Stimulated activated CD4-positive, alpha-beta T cell treated with anti-CD3 and anti-CD28 coated beads, TNF-alpha, amount 100 ng/mL, for 1 hour (primary cell): ENCODE measurements at regions not wholly inside any gene's neighbourhood (a gene's known extent, or its start where the extent isn't known, plus 50 kb on each side); places are given as distances from the start of the nearest gene placed in this dataset.

Experiments
- DNase-seq, 3 donors: peaks; one replicate each; pipeline ENCODE4 v3.0.0-alpha.2; 2020; ENCODE audit warnings: low read depth in 3 of 3, low spot score in 1 of 3

DNA sequence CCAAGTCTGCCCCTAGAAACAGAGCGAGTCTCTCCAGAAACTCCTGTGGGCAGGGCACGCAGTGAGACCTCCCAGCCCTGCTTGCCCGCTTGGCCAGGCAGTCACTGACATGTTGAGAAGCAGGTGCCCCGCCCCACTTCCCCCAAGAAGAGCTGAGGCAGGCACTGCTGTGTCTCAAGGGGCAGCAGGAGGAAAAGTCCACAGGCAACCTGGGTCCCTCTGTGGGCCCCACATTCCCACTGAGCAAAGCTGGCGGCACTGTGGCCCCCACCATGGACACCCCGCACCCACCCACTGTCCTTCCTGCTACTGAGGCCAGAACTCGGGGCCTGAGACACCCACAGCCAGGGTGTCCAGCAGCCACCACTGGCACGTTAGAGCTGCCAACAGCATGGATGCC, 137.3 kb upstream of the NKX1-1 start:
- DNase-seq: no peak

DNA sequence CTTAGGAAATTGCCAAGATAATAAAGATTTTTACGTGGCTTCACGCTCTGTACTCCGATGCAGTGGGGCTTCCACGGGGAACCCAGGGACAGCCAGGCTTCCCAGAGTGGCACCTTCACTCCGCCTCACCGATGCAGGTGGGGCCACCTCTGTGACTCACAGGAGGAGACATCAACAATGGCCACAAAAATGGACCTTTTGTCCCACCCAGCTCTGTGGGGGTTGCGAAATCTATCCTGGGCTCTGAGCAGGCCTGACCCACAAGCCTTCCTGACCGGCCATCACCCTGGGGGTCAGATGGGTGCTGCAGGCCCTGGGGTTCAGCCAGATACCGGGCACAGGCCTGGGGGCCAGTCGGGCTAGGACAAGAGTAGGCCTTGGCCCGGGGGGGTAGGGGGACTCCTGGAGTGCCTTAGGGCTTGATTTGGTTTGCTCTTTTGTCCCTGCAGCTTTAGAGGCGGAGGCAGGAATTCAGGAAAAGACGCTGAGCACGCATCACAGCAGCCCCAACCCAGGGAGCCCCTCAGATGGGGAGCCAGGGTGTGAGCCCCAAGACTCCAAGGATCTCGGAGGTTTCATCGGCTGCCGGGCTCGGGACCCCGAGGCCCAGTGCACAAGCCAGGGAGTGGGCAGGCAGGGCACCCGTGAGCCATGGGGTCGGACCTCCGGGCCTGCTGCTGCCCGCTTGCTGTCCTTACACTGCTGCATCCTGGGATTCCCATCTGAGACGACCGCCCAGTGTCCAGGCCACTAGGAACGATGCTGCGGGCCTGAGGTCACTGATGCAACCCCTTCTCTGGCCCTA, 136.5 kb upstream of the NKX1-1 start:
- no peak for DNase-seq

DNA sequence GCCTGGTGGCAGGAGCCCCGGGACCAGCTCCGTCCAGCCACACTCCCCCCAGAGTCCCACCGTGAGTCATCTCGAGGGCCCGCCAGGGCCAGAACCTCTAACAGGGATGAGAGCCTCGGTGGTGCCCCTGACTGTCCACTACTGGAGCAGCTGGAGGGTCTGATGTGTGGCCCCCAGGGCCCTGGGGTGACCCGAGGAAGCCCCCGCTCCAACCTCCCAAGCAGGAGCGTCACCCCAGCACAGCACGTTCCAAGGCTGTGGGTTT, 135.9 kb upstream of the NKX1-1 start:
- no peak for DNase-seq

DNA sequence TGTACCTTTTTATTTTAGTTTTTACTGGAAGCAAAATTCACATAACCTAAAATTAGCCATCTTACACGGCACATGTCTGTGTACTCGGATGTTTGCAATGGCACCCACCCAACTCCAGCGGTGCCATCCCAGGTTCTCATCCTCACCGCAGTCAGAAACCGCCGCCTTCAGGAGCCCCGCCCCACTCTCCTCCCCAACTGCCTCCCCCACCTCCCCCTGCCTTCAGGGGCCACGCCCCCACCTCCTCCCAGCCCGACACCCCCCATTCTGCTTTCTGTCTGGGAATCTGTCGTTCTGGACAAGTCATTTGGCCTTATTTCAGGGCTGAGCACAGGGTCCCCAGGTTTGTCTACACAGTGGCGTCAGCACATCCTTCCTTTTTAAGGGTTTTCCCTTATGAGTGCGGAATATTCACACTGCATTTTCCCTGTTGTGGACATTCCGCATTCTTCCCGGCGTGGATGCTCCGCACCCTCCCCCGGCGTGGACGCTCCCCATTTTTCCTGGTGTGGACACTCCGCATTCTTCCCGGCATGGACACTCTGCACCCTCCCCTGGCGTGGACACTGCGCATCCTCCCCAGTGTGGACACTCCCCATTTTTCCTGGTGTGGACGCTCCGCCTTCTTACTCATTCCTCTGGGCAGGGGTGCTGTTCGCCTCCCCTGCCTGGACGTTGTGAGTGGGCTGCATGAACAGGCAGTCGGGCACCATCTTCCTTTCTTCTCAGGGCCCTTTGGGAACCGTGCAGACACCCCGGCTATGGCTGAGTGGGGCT, 135.4 kb upstream of the NKX1-1 start:
- DNase-seq: no peak

DNA sequence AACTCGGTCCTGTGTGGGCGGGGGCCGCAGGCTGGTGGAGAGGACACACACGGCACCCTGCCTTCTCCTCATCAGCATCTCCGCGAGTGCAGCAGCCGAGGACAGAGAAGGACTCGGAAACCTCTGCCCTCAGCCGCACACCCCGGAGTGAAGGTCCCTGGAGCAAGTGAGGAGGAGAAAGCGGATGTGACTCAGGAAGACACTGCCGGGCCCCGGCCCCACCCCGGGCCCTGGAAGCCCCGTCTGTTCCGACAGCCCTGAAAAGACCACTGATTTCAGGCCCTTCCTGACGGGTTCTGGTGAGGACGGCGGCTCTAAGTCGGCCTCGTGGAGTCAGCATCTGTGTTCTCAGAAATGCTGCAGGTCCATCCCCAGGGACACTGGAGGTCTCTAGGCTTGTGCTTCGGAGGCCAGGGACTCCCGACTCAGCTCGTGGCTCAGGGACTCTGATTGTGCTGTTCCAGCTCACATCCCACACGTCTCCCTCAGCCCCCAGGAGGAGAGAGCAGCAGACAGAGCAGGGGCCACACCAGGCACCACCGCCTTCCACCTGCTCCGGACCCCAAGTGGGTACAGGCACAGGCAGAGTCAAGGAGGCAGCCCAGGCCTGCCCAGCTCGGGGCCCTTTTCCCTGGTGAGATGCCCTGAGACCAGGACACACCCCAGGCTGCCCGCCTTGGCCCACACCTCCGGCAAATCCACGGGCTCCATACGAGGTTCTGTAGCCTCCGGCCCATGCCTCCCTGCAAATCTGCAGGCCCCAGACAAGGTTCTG, 134.5 kb upstream of the NKX1-1 start:
- no peak for DNase-seq

DNA sequence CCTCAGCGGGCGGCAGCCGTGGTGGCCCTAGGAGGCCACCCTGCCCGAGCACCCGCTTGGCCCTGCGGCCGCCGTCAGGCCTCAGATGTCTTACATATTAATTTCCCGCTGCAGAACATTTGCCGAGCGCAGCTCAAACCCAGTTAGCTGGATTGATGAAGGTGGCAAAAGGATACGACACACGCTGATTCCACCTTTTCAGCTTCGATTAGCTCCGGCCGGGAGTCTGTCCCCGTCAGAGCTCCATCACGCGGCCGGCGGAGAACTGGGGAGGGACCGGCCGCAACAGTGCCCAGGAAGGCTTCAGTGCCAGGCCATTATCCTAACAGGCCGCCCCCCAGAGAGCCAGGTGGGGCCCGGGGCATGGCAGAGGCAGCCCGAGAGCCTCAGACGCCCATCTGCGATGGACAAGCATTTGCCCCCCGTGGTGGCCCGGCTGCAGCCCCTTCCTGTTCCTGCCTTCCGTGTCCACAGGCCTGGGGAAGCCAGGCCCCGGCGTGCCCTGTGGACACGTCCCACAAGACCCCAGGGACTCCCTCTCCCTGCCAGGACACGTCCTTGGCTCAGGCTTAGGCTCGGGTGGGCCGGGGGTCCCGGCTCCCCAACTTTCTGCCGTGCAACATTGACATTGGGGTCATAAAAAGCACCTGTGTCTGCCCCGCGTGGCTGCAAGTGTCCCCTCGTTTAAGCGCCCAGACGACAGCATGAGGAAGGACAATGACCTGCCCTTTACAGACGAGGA, 133.8 kb upstream of the NKX1-1 start:
- DNase-seq: no peak

DNA sequence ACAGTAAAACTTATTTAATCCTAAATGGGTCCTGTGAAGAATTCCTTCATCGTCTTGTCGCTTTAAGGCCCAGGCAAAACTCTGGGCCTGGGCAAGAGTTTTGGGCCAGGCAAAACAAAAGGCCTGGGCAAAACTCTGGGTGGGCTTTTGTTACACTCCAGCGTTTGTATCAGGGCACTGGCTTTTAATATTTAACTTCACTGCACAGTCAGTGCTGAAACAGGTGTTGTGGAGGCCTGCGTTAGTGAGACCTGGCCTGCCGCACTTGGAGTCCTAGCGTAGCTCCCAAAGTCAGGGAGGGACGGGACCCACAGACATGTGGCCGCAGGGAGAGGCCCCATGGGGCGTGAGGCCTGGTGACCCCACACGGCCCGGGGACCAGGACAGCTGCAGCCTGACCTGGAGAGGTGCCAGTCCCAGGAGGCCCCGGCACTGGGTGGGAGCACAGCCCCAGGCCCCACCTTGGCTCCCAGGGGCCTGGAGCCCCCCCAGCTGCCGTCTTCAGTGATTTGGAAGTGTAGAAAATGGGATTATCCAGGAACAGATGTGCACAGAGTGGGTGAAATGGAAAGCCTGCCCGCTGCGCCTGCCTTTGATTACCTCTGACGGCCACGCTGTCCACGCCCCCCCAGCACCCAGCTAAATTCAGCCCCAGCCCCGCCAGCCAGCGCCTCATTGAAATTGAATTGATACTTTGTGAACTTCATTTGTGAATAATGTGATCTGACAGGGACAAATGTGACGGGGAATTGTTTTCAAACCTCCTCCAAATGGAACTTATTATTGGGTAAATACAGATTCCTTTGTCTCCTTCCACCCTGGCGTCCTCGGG, 132.9 kb upstream of the NKX1-1 start:
- no peak for DNase-seq

DNA sequence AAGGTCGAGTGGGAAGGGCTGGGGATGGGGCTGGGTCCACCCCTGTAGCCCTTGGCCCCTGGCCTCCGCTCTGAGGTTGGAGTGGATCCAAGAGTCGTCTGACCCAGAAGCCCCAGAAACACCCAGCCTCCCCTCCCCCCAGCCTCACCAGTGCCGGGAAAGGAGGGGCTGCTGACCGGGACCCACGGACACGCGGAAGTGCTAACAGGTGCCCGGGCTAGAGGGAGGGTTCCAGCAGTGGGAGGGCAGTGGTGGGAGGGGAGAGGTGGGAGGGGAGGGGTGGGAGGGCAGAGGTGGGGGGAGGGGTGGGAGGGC, 131.8 kb upstream of the NKX1-1 start:
- DNase-seq: no peak

DNA sequence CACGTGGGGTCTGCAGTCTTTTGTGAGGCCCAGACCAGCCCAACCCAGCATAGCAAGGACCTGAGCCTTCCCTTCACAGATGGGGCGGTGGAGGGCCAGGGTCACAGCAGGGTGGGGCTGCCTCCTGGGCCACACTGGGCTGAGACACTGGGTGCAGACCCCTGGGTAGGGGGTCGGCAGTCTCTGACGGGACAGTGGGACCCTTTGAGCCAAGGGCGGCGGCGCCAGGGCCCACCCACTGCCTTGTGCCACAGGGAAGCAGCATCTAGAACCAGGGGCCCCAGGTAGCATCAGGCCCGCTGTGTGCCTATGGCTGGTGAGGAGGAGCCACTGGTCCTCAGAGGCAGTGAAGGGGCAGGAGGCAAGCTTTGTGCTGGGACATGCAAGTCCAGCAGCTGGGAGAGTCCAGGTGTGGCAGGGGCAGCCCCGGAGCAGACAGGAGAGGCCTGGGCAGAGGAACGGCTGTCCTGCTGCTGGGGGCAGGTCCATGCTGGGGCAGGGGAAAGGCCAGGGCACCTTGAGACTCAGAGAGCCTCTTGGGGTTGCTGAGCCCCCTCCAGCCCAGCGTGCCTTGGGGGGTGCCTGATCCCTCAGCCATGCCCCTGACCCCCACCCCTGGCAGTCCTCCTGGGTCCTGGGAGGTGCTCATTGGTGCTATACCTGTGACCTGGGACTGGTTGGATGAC, 131.3 kb upstream of the NKX1-1 start:
- no peak for DNase-seq

DNA sequence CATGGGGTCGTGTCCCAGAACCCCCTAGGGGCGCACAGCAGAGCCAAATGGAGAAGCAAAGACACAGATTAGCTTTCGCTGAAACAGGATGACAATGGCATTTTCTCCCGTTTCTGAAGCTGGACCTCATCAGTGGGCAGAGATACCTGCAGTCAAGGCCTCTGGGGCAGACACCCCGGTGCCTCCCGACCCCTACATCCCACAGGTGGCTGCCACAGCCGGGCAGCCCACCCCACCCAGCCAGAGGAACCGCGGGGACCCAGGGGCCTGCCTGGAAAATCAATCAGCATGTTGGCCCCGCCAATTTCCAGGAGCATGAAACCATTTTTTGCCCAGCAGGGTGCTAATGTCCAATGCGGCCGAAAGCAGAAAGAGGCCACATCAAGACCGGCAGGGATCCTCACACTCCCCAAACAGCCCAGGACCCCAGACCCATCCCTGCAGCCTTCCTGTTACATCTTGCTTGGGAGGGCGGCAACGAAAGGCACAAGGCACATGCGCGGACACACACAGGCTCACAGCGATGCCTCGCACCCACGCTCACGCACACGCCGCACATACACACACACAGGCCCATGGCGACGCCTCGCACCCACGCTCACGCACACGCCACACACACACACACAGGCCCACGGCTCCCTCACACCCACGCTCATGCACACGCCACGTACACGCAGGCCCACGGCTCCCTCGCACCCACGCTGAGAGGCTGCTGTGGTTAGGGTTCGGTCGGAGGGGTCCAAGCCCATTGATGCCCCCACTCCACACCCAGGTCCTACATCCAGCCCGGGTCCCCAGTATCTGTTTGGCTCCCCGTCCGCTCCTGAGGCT, 130.6 kb upstream of the NKX1-1 start:
- DNase-seq: no peak

DNA sequence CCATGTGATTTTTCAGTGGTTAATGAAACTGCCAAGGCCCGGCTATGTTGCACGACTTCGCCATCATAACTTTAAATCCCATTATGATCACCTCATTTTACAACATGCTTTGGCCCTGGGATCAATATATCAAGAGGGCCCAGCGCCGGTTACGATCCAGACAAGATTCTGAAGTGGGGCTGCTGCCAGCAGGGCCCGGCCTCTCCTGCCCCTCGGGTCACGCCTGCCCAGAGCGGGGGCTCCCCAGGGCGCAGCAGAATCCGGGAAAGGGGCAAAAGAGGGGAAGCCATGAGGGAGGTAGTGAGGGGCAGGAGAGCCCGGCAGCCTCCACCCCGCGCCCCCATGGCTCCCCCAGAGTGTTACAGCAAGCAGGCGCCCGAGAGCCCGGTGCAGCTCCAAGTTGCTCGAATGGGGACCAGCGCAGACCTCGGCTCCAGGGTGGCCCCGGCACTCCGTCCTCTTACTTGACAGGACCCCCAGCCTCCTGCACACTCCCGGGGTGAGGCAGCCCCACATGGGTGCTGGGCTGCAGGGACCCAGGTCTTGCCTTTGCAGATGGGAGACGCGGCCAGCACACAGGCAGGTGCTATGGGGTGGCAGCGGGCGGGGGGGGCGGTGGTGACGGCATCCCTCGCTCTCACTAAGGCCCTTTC, 129.8 kb upstream of the NKX1-1 start:
- DNase-seq: no peak

DNA sequence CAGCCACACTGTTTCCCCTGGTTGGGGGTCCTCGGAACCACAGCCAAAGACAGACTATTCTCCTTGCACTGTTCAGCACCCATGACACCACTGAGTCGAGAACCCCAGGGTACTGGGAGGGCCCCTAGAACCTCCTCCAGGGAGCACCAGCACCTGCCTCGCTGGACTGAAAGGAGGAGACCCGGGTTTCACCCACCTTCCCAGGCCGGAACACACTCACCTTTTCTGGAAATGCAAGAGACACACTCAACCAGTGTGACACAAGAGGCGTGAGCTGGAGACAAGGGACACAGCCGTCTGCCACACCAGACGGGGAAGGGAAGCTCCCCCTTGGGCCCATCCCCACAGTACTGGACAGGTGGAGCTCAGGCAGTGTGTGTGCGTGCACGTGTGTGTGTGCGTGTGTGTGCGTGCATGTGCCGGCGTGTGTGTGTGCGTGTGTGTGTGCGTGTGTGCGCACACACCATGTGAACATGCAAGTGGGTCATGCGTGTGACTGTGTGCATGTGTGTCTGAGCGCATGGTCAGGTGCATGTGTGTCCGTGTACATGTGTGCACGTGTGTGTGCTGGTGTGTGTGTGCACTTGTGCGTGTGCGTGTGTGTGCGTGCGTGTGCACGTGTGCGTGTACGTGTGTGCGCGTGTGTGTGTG, 128.8 kb upstream of the NKX1-1 start:
- DNase-seq: no peak

DNA sequence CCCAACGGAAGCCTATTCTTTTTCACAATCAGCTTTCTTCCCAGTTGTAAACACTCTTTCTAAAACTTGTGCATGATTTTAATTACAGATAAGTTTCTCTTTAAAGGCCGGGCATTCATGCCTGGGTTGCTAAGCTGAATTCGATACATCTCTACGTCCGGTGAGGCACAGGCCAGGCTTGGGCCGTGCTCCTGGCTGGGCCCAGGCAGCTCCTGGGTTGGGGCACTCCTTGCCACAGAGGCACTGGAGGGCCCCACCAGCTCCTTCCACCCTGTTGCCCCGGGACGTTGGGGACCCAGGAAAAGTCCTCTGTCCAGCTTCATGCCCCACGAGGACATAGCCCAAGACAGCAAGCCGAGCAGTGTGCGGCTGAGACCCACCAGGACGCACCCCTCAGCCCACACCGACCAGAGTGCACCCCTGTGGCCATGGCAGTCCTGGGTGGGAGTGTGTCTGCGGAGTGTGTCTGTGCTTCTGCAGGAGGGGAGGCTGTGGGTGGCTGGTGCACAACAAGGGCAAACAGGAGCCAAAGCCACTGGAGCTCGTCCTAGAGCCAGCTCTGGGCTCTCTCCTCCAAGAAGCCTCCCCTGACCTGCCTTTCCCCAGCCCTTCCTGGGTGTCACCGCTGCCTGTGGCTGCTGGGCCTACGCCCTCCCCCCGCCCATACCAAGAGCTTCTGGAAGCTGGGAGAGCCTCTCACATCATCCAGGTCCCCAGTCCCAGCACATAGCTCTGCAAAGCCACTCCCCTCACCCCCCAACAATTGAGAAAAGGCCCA, 128.0 kb upstream of the NKX1-1 start:
- DNase-seq: no peak

DNA sequence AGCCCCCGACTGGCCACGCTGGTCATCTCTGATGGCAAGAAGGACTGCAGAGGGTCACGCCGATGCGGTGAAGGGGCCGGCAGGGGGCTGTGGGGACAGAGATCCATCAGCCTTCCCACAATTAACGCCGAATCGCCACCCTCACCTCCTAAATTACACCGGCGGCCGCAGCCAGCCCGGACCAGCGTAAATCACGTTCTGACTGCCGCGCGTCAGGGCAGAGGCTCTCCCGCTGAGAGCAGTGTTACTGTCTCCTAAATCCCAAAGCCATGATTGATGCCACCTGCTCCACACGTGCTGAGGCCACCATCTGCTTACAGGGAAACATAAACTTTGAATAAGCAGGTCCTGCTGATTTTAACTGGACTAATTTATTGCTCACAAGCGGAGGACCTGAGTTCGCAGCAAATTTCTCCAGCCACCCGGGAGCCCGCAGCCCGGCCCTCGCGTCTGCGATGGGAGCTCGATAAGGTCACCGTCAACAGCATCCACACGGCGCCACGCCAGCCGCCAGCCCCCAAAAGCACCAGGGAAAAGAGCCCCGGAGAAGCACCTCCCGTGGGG, 127.3 kb upstream of the NKX1-1 start:
- DNase-seq: no peak

DNA sequence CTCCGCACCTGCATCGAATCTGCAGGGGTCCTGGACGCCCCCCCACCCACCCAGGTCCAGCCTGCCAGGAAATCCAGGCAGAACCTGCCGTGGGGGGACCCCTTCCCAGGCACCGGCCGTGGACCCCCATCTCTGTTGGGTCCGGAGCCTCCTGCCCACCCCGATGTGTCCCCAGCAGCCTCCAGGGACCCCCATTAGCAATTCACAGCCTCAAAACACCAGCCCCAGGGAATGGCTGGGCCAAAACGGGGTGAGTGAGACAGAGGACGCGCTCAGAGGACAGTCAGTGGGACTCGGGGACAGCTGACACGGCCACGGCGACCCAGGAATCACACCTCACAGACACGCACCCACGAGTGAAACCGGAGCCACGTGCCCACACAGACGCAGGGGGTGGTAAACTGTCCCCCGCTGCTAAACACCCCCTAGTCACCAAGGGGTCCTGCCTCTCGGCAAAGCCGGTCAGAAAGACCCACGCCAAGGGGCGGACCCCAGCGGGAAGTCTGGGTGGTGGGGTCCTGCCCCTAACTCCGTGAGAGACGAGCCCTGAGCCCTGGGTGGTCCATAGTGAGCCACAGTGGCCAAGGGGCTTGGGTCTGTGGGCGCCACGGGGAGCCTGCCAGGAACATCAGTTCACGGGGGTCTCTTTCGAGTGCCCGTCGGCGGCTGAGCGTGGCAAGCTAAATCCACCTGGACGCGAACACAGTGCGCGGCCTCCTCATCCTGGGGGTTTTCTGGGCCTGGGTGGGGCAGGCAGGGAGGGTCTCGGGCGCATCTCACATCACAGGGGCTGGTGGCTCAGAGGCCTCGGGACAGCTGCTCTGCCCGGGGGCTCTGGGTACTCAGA, 126.5 kb upstream of the NKX1-1 start:
- no peak for DNase-seq
